ENCODE measurements at regions not wholly inside any gene's neighbourhood (a gene's known extent, or its start where the extent isn't known, plus 50 kb on each side); places are given as distances from the start of the nearest gene placed in this dataset.

- Mint-ChIP-seq H3K4me3 (no peak overlapping the region), H3K27me3 (no peaks in the 10 kb centered on the region), H3K36me3 (ENCODE audit: low read depth) (no peaks in the 10 kb centered on the region), H3K9me3 (peaks cover 11% of the 10 kb centered on the region), H3K27ac (no peak overlapping the region), H3K4me1 (ENCODE audit: low read depth) (peaks cover 28% of the 10 kb centered on the region)
Observed at GRCh38 chr3:29189328-29189727, 91.5 kb upstream of the RBMS3 start.

DNA sequence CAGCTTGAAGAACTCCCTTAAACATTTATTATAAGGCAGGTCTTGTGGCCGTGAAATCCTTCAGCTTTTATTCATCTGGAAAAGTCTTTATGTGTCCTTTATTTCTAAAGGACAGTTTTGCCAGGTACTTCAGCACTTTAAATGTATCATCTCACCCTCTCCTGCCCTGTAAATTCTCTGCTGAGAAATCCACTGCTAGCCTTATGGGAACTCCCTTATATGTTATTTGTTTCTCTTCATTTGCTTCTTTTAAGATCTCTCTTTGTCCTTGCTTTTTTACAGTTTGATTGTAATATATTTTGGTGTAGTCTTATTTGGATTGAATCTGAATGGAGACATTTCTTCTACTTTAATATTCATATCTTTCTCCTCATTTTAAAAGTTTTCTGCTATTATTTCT lies 86.7 kb upstream of the RBMS3 start:
- H3K27me3 Mint-ChIP-seq: peaks cover 2% of the 10 kb centered on the region
- H3K4me3 Mint-ChIP-seq: no peak overlapping the region
- no peaks in the 10 kb centered on the region for H3K36me3 Mint-ChIP-seq (ENCODE audit: low read depth)
- peaks cover 18% of the 10 kb centered on the region for H3K9me3 Mint-ChIP-seq
- no peaks in the 10 kb centered on the region for H3K4me1 Mint-ChIP-seq (ENCODE audit: low read depth)
- H3K27ac Mint-ChIP-seq: no peak overlapping the region

DNA sequence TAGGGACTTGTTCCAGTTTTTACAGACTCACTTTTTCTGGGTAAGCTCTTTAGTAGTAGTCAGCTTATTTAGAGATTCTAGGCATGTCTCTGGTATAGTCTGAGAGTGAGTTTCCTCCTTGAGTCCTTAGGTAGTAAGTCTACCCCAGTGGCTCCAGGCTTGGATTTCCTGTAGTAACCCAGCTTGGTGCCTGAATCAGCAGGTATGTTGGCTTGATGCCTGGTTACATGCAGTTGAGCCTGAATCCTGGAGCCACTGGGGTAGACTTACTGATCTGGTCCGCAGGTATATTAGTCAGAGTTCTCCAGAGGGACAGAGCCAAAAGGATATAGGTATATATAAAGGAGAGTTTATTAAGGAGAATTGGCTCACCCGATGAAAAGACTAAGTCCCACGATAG lies 85.8 kb upstream of the RBMS3 start:
- Mint-ChIP-seq H3K9me3 (peaks cover 20% of the 10 kb centered on the region), H3K27ac (no peak overlapping the region), H3K36me3 (ENCODE audit: low read depth) (no peaks in the 10 kb centered on the region), H3K27me3 (peaks cover 3% of the 10 kb centered on the region), H3K4me3 (no peak overlapping the region), H3K4me1 (ENCODE audit: low read depth) (no peaks in the 10 kb centered on the region)

DNA sequence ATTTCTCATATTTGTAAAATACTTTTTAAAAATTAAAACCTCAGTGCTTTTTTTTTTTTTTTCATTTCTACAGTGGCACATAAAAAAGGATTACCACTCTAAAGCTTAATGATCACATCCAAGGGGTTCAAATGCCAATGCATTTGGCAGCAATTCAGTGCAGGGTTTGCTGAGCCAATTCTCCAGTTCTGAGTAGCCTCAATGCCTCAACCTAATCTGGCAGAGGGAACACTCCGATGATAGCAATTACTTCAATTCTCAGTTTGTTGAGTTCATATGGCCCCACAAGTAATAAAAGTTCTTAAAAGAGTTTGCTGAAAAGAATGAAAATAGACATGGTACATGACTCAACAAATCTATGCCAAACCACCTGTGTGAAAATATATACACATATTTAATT lies 79.3 kb upstream of the RBMS3 start:
- peaks cover 3% of the 10 kb centered on the region for H3K27me3 Mint-ChIP-seq
- no peaks in the 10 kb centered on the region for H3K36me3 Mint-ChIP-seq (ENCODE audit: low read depth)

DNA sequence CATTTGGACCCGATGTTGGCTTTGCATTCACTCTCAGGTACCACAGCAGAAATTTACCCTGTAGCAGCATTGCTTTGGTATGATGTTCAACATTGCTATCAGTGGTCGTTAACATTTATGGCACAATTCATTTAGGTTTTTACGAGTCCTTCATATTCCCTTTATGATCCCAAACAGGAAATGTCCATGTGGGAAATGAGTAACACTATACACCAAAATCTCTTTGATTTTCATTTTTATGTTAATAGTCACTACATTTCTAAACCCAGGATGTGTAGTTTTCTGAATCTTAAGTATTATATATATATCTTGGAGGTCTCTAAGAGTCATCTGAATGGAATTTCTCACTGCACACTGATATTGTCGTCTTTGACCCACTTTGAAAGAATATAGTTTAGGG lies 78.5 kb upstream of the RBMS3 start:
- Mint-ChIP-seq H3K4me3 (no peak overlapping the region), H3K4me1 (ENCODE audit: low read depth) (no peaks in the 10 kb centered on the region), H3K27me3 (peaks cover 3% of the 10 kb centered on the region), H3K36me3 (ENCODE audit: low read depth) (no peaks in the 10 kb centered on the region), H3K9me3 (peaks cover 4% of the 10 kb centered on the region), H3K27ac (no peak overlapping the region)

More for the DNA sequence above, 79.3 kb upstream of the RBMS3 start:
- peaks cover 4% of the 10 kb centered on the region for H3K9me3 Mint-ChIP-seq
- no peaks in the 10 kb centered on the region for H3K4me1 Mint-ChIP-seq (ENCODE audit: low read depth)
- no peak overlapping the region for H3K4me3 Mint-ChIP-seq
- H3K27ac Mint-ChIP-seq: no peak overlapping the region

GRCh38 chr3:29203851-29204250 lies 77.0 kb upstream of the RBMS3 start:
- H3K27me3 Mint-ChIP-seq: peaks cover 3% of the 10 kb centered on the region
- no peaks in the 10 kb centered on the region for H3K36me3 Mint-ChIP-seq (ENCODE audit: low read depth)
- H3K4me1 Mint-ChIP-seq (ENCODE audit: low read depth): no peaks in the 10 kb centered on the region
- H3K27ac Mint-ChIP-seq: no peak overlapping the region
- H3K4me3 Mint-ChIP-seq: no peak overlapping the region
- H3K9me3 Mint-ChIP-seq: peaks cover 4% of the 10 kb centered on the region

DNA sequence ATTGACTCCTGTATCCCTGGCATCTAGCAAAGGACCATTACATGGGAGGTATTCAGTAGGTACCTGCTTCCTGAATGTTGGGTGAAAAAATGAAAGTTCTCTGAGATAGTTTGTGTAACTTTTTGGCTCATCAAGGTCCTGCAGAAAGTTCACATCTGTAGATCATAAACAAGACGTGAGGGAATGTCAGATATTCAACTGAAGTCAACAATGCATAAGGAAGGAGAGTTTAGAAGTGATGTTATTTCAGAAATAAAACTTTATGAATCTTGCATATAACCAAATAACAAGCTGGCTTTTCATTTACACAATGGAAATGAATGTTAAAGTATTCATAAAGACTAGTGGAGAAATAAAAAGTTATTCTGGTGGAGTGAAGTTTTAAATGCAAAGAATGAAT lies 73.4 kb upstream of the RBMS3 start:
- Mint-ChIP-seq H3K36me3 (ENCODE audit: low read depth) (no peaks in the 10 kb centered on the region), H3K4me3 (no peak overlapping the region), H3K9me3 (no peaks in the 10 kb centered on the region), H3K27me3 (no peaks in the 10 kb centered on the region), H3K27ac (no peak overlapping the region), H3K4me1 (ENCODE audit: low read depth) (no peaks in the 10 kb centered on the region)

- Mint-ChIP-seq H3K4me3 (no peak overlapping the region), H3K9me3 (no peaks in the 10 kb centered on the region), H3K27ac (no peak overlapping the region), H3K27me3 (no peaks in the 10 kb centered on the region), H3K36me3 (ENCODE audit: low read depth) (no peaks in the 10 kb centered on the region), H3K4me1 (ENCODE audit: low read depth) (no peaks in the 10 kb centered on the region)
Observed at GRCh38 chr3:29212789-29213433, 68.0 kb upstream of the RBMS3 start.

DNA sequence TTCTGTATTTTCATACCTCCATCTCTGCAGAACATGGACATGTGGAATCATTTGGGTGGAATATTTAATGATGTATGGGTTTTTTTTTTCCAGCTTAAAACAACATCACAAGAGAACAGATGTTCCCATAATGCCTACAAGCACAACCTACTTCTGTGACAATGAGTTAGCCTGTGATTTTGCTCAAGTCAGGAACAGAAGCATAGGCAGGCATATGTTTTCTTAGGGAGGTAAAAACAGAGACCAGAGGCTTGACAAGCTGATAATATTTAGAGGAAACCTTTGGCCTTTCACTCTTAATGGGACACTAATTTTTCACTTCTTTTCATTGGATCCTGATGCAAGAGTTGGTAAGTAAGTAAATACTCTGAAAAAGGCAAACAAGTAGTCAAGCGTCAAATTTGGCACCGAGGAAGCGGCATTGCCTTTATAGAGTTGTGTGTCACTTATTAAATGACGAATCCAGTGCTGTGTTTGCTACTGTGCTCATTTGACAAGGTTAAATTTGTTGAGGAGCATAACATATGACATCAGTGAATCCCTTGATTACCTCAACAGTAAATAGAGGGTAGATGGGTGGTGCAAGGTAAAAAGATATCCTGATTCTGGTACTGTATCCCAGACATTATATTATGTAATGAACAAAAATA lies 66.7 kb upstream of the RBMS3 start:
- Mint-ChIP-seq H3K27me3 (no peaks in the 10 kb centered on the region), H3K9me3 (no peaks in the 10 kb centered on the region), H3K4me1 (ENCODE audit: low read depth) (no peaks in the 10 kb centered on the region), H3K4me3 (no peak overlapping the region), H3K36me3 (ENCODE audit: low read depth) (no peaks in the 10 kb centered on the region), H3K27ac (no peak overlapping the region)

DNA sequence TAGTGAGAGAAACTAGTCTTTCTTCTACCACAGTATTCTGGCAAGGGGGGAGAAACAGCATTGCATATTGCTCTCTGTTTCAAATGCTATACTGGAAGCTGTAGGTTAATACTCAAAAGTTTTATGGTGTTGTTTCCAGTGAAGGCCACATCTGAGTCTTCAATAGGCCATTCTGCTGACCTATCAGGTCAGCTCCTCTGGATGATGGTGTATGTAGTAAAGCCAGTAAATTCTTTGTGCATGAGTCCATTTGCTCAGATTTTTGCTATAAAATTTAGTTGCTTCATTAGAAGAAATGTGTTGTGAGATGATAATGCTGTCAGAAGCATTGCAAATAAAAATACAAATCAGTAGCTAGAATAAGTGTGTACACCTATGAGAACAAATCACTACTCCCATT lies 64.9 kb upstream of the RBMS3 start:
- H3K27me3 Mint-ChIP-seq: no peaks in the 10 kb centered on the region
- no peaks in the 10 kb centered on the region for H3K9me3 Mint-ChIP-seq
- no peak overlapping the region for H3K4me3 Mint-ChIP-seq
- H3K4me1 Mint-ChIP-seq (ENCODE audit: low read depth): no peaks in the 10 kb centered on the region
- no peak overlapping the region for H3K27ac Mint-ChIP-seq
- no peaks in the 10 kb centered on the region for H3K36me3 Mint-ChIP-seq (ENCODE audit: low read depth)

GRCh38 chr3:29226706-29227105 lies 54.2 kb upstream of the RBMS3 start:
- H3K27me3 Mint-ChIP-seq: no peaks in the 10 kb centered on the region
- H3K4me1 Mint-ChIP-seq (ENCODE audit: low read depth): no peaks in the 10 kb centered on the region
- H3K4me3 Mint-ChIP-seq: no peak overlapping the region
- H3K36me3 Mint-ChIP-seq (ENCODE audit: low read depth): no peaks in the 10 kb centered on the region
- H3K9me3 Mint-ChIP-seq: no peaks in the 10 kb centered on the region
- no peak overlapping the region for H3K27ac Mint-ChIP-seq

- Mint-ChIP-seq H3K4me3 (no peak overlapping the region), H3K4me1 (ENCODE audit: low read depth) (no peaks in the 10 kb centered on the region)
Observed at GRCh38 chr3:29227307-29227706, 53.6 kb upstream of the RBMS3 start.

More at GRCh38 chr3:29227307-29227706, 53.6 kb upstream of the RBMS3 start:
- no peak overlapping the region for H3K27ac Mint-ChIP-seq
- H3K9me3 Mint-ChIP-seq: no peaks in the 10 kb centered on the region
- no peaks in the 10 kb centered on the region for H3K27me3 Mint-ChIP-seq
- H3K36me3 Mint-ChIP-seq (ENCODE audit: low read depth): no peaks in the 10 kb centered on the region

Measured in stimulated activated naive CD8-positive, alpha-beta T cell treated with anti-CD3 and anti-CD28 coated beads, Interleukin-15, Interleukin-2, amounts not matched to agents 100 ng/mL and 50 ng/mL, for 24 hours (primary cell).